Spleen (tissue), 11 donors: ENCODE measurements at regions not wholly inside any gene's neighbourhood (a gene's known extent, or its start where the extent isn't known, plus 50 kb on each side); places are given as distances from the start of the nearest gene placed in this dataset.
A peak's percentile ranks its signal among the peaks of the same experiment; 100 is the strongest.

Experiments
- DNase-seq: peaks from one replicate; pipeline ENCODE4 v3.0.0-alpha.2; 2020
- H3K27ac ChIP-seq, 8 donors: fragments of 200-600 bp; sonication (generic) in 7 of 8; 1 replicate in 4 of 8; 2 replicates in 4 of 8; pipeline versions ENCODE4 v1.5.0 to v1.8.0; 2016 to 2021; ENCODE audit warnings: inconsistent platforms in 4 of 8, mild to moderate bottlenecking in 4 of 8, moderate library complexity in 1 of 8
- H3K27me3 ChIP-seq, 7 donors: fragments of 200-600 bp; sonication (generic) in 6 of 7; replicated peaks in 1 of 7; 1 replicate in 4 of 7; 2 replicates in 3 of 7; pipeline versions ENCODE4 v1.5.0 to v1.8.0; 2016 to 2021; ENCODE audit warnings: inconsistent platforms in 3 of 7, mild to moderate bottlenecking in 1 of 7
- H3K36me3 ChIP-seq, 6 donors: fragments of 200-600 bp; sonication (generic) in 5 of 6; 1 replicate in 4 of 6; 2 replicates in 2 of 6; pipeline versions ENCODE4 v1.5.0 to v1.8.0; 2016 to 2021; ENCODE audit warnings: inconsistent platforms in 2 of 6
- H3K4me1 ChIP-seq, 6 donors: fragments of 200-600 bp; sonication (generic) in 5 of 6; 1 replicate in 3 of 6; 2 replicates in 3 of 6; pipeline versions ENCODE4 v1.5.0 to v1.8.0; 2016 to 2021; ENCODE audit warnings: inconsistent platforms in 3 of 6
- H3K4me3 ChIP-seq, 8 donors: fragments of 200-600 bp; sonication (generic) in 7 of 8; 1 replicate in 4 of 8; 2 replicates in 4 of 8; pipeline versions ENCODE4 v1.5.0 to v1.8.0; 2016 to 2021; ENCODE audit warnings: inconsistent platforms in 4 of 8, mild to moderate bottlenecking in 4 of 8, moderate library complexity in 2 of 8
- H3K9me3 ChIP-seq, 8 donors: fragments of 200-600 bp; sonication (generic) in 7 of 8; 1 replicate in 4 of 8; 2 replicates in 4 of 8; pipeline versions ENCODE4 v1.5.0 to v1.8.0; 2016 to 2021; ENCODE audit warnings: inconsistent platforms in 4 of 8
- CTCF ChIP-seq, 11 experiments: fragments of 200-600 bp in 7 of 11; fragments of 450-650 bp in 4 of 11; sonication (generic) in 4 of 11; IDR thresholded peaks in 8 of 11; conservative IDR thresholded peaks in 3 of 11; 1 replicate in 7 of 11; 2 replicates in 4 of 11; pipeline versions ENCODE4 v1.4.0 to v1.8.0; 2016 to 2021; ENCODE audit warnings: antibody characterized with exemption in 11 of 11, inconsistent platforms in 4 of 11, mild to moderate bottlenecking in 1 of 11
- POLR2A ChIP-seq, 3 donors: fragments of 450-650 bp; IDR thresholded peaks; one replicate each; pipeline ENCODE4 v1.5.1; 2017; ENCODE audit warnings: antibody characterized with exemption in 3 of 3, mild to moderate bottlenecking in 1 of 3
- POLR2AphosphoS5 ChIP-seq, 3 donors: sonication (generic); formaldehyde crosslinking; IDR thresholded peaks; one replicate each; pipeline ENCODE4 v1.5.1; 2017; ENCODE audit warnings: antibody characterized with exemption in 3 of 3
- WGBS, 5 donors: extraction: QIAGEN DNeasy Blood & Tissue Kit in 3 of 5; methylation state at CpG; one replicate each; pipeline versions ENCODE4 v1.1.5 to v1.1.7; 2013 to 2018; 5-methylcytosine and 5-hydroxymethylcytosine counted together
- intact Hi-C: fragments of 100-400 bp; cut with DNase I; formaldehyde crosslinking; loops from one replicate; pipeline ENCODE4 v1.15.0; 2023; ENCODE audit warnings: low total_unique reads
- donor health status: healthy with polysubstance abuse.
- donor health status: DM: no; HTN: no; CAD: no; lungs with moderate emphysema.
- donor health status: DM: no; HTN: no; CAD: no.
- donor health status: Bipolar disorder and iron deficiency.
- donor health status: healthy.
- donor health status: DM: no; HTN: no; CAD: no.
- donor health status: DM: yes; HTN: yes; CAD: no.

GRCh38 chr14:97402279-97402678 is 605.1 kb downstream of the VRK1 start:
- WGBS, 5 donors: 45 to 63% (median 46%) methylated on average over 2 of the region's 2 CpGs
- no peaks in the 10 kb centered on the region for H3K9me3 ChIP-seq
- no peaks in the 10 kb centered on the region for H3K4me1 ChIP-seq
- no peak for DNase-seq
- intact Hi-C loops: no loop called here
- H3K36me3 ChIP-seq: no peaks in the 10 kb centered on the region
- no peak overlapping the region for H3K4me3 ChIP-seq
- peaks cover 0 to 10% (median 0%) of the 10 kb centered on the region in 7 donors for H3K27me3 ChIP-seq
- H3K27ac ChIP-seq: no peak overlapping the region
- no peak for TF ChIP-seq CTCF (IDR thresholded peaks at IDR 0.05 in 8 of 11, conservative IDR thresholded peaks at IDR 0.05 in 3 of 11)
- no peak for TF ChIP-seq POLR2A (IDR thresholded peaks at IDR 0.05)
- no peak for TF ChIP-seq POLR2AphosphoS5 (IDR thresholded peaks at IDR 0.05)

- H3K4me1 ChIP-seq: peaks cover 0 to 9% (median 6%) of the 10 kb centered on the region in 6 donors
- H3K27ac ChIP-seq: peak overlapping the region in 1 of 8 donors; percentile 24
- H3K27me3 ChIP-seq: peaks cover 5 to 61% (median 24%) of the 10 kb centered on the region in 7 donors
- no peak for DNase-seq
- no peaks in the 10 kb centered on the region for H3K36me3 ChIP-seq
- intact Hi-C loops: no loop called here
- TF ChIP-seq POLR2AphosphoS5 (IDR thresholded peaks at IDR 0.05): no peak
- TF ChIP-seq CTCF (IDR thresholded peaks at IDR 0.05 in 8 of 11, conservative IDR thresholded peaks at IDR 0.05 in 3 of 11): no peak
- TF ChIP-seq POLR2A (IDR thresholded peaks at IDR 0.05): no peak
- WGBS, 5 donors: 61 to 77% (median 68%) methylated on average over 17 of the region's 17 CpGs
- no peak overlapping the region for H3K4me3 ChIP-seq
- no peaks in the 10 kb centered on the region for H3K9me3 ChIP-seq
Observed at GRCh38 chr14:97407701-97408407, 610.7 kb downstream of the VRK1 start.

DNA sequence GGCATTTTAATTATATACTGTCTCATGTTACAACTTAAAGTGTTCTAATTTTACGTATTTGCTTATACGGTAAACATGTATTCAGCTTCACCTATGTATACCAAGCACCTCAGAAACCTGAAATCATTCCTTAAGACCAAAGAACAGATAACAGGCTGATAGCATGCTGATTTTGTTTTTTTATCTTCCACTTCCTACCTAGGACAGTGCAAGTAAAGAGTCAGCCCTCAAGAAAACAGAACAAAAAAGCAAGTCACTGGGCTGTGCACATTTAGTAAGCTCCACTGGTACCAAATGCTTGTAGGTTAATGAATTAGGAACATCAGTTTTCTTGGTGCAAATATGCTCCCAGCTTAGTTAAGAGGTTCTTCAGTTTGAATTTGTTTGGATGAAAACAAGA is 611.3 kb downstream of the VRK1 start:
- H3K27me3 ChIP-seq: peaks cover 10 to 68% (median 30%) of the 10 kb centered on the region in 7 donors

More for the DNA sequence above, 611.3 kb downstream of the VRK1 start:
- TF ChIP-seq CTCF (IDR thresholded peaks at IDR 0.05 in 8 of 11, conservative IDR thresholded peaks at IDR 0.05 in 3 of 11) (no peak), POLR2A (IDR thresholded peaks at IDR 0.05) (no peak), POLR2AphosphoS5 (IDR thresholded peaks at IDR 0.05) (no peak)
- H3K36me3 ChIP-seq: no peaks in the 10 kb centered on the region
- H3K4me1 ChIP-seq: peaks cover 0 to 16% (median 12%) of the 10 kb centered on the region in 6 donors
- H3K27ac ChIP-seq: peak overlapping the region in 1 of 8 donors; percentile 24
- 59 to 81% (median 75%) methylated on average over 2 of the region's 2 CpGs for WGBS, 5 donors
- H3K4me3 ChIP-seq: no peak overlapping the region
- no peak for DNase-seq
- intact Hi-C loops: no loop called here
- H3K9me3 ChIP-seq: no peaks in the 10 kb centered on the region
